ENCODE measurements at regions not wholly inside any gene's neighbourhood (a gene's known extent, or its start where the extent isn't known, plus 50 kb on each side); places are given as distances from the start of the nearest gene placed in this dataset.

DNA sequence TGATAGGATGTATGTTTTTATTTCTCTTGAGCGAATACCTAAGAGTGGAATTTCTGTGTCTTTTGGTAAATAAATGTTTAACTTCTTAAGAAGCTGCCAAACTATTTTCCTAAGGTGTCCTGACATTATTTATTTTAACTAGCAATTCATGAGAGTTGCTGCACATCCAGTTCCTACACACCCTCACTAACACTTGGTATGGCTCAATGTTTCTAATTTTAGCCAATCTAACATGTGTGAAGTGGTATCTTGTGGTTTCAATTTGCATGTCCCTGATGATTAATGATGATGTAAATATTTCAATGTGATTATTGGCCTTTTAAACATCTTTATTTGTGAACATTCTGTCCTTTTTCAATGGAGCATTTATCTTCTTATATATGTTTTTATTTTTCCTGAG is 2095.5 kb upstream of the C9orf72 start:
- TF ChIP-seq POLR2A (IDR thresholded peaks at IDR 0.05) = no peak
- TF ChIP-seq, protein P1, sequence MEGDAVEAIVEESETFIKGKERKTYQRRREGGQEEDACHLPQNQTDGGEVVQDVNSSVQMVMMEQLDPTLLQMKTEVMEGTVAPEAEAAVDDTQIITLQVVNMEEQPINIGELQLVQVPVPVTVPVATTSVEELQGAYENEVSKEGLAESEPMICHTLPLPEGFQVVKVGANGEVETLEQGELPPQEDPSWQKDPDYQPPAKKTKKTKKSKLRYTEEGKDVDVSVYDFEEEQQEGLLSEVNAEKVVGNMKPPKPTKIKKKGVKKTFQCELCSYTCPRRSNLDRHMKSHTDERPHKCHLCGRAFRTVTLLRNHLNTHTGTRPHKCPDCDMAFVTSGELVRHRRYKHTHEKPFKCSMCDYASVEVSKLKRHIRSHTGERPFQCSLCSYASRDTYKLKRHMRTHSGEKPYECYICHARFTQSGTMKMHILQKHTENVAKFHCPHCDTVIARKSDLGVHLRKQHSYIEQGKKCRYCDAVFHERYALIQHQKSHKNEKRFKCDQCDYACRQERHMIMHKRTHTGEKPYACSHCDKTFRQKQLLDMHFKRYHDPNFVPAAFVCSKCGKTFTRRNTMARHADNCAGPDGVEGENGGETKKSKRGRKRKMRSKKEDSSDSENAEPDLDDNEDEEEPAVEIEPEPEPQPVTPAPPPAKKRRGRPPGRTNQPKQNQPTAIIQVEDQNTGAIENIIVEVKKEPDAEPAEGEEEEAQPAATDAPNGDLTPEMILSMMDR (IDR thresholded peaks at IDR 0.05) = no peak

All from testis (tissue), 2 donors.